ENCODE measurements at regions not wholly inside any gene's neighbourhood (a gene's known extent, or its start where the extent isn't known, plus 50 kb on each side); places are given as distances from the start of the nearest gene placed in this dataset.

DNA sequence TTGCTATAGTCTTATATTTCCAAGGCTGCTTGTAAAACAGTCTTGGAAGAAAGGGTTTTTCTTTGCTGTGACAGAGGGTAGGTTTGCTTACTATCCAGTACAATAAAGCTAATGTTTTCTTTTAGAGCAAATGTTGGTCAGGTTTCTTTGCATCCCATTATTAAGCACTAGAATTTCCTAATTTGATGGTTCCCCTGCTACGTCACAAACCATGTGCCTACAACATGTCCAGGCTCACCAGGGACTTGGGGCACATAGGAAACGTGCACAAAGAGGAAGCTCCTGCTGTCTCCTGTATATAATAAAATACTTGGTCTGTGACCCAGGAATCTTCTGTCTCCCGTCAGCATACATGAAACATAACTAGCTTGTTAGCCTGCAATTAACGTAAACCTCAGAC is 486.3 kb upstream of the LRFN5 start:
- in situ Hi-C loops (cut with HindIII; ENCODE audit: low pct_unique_long_range_greater_than_20kb, low sequenced_read_pairs): no loop called here
- DNase-seq (ENCODE audit: low read depth, low spot score) (no peak), ATAC-seq (no peak)
- Histone ChIP-seq H3K4me1 (ENCODE audit: control insufficient read depth, insufficient read depth, low read length) (no peaks in the 10 kb centered on the region), H3K9me3 (ENCODE audit: control insufficient read depth, insufficient read depth, low read depth, low read length) (no peaks in the 10 kb centered on the region), H3K4me3 (ENCODE audit: low read depth in 2 of 2, low read length in 2 of 2) (no peak overlapping the region), H3K27me3 (ENCODE audit: control insufficient read depth, insufficient read depth, low read length) (no peaks in the 10 kb centered on the region), H3K36me3 (ENCODE audit: control insufficient read depth, insufficient read depth, low read length) (no peaks in the 10 kb centered on the region), H3K27ac (ENCODE audit: low read length) (no peak overlapping the region)
- no TSS peak for BruUV-seq (replicated peaks)
- intact Hi-C loops (cut with micrococcal nuclease; ENCODE audit: unreplicated experiment): no loop called here
- POLR2A ChIA-PET: no interaction called here
- CTCF ChIA-PET: no interaction called here
- TF ChIP-seq, protein P1, sequence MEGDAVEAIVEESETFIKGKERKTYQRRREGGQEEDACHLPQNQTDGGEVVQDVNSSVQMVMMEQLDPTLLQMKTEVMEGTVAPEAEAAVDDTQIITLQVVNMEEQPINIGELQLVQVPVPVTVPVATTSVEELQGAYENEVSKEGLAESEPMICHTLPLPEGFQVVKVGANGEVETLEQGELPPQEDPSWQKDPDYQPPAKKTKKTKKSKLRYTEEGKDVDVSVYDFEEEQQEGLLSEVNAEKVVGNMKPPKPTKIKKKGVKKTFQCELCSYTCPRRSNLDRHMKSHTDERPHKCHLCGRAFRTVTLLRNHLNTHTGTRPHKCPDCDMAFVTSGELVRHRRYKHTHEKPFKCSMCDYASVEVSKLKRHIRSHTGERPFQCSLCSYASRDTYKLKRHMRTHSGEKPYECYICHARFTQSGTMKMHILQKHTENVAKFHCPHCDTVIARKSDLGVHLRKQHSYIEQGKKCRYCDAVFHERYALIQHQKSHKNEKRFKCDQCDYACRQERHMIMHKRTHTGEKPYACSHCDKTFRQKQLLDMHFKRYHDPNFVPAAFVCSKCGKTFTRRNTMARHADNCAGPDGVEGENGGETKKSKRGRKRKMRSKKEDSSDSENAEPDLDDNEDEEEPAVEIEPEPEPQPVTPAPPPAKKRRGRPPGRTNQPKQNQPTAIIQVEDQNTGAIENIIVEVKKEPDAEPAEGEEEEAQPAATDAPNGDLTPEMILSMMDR (IDR thresholded peaks at IDR 0.05): no peak
- TF ChIP-seq POLR2AphosphoS5 (IDR thresholded peaks at IDR 0.05; ENCODE audit: low read depth, low read length) (no peak), TCF7L2 (IDR thresholded peaks at IDR 0.05; ENCODE audit: low read depth, low read length) (no peak), SIN3A (IDR thresholded peaks at IDR 0.05; ENCODE audit: borderline replicate concordance, insufficient read depth, low read depth, low read length) (no peak)
- TF ChIP-seq, protein P2, sequence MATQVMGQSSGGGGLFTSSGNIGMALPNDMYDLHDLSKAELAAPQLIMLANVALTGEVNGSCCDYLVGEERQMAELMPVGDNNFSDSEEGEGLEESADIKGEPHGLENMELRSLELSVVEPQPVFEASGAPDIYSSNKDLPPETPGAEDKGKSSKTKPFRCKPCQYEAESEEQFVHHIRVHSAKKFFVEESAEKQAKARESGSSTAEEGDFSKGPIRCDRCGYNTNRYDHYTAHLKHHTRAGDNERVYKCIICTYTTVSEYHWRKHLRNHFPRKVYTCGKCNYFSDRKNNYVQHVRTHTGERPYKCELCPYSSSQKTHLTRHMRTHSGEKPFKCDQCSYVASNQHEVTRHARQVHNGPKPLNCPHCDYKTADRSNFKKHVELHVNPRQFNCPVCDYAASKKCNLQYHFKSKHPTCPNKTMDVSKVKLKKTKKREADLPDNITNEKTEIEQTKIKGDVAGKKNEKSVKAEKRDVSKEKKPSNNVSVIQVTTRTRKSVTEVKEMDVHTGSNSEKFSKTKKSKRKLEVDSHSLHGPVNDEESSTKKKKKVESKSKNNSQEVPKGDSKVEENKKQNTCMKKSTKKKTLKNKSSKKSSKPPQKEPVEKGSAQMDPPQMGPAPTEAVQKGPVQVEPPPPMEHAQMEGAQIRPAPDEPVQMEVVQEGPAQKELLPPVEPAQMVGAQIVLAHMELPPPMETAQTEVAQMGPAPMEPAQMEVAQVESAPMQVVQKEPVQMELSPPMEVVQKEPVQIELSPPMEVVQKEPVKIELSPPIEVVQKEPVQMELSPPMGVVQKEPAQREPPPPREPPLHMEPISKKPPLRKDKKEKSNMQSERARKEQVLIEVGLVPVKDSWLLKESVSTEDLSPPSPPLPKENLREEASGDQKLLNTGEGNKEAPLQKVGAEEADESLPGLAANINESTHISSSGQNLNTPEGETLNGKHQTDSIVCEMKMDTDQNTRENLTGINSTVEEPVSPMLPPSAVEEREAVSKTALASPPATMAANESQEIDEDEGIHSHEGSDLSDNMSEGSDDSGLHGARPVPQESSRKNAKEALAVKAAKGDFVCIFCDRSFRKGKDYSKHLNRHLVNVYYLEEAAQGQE (IDR thresholded peaks at IDR 0.05; ENCODE audit: insufficient read depth in 1 of 2, low read depth in 2 of 2, low read length in 1 of 2): no peak

DNA sequence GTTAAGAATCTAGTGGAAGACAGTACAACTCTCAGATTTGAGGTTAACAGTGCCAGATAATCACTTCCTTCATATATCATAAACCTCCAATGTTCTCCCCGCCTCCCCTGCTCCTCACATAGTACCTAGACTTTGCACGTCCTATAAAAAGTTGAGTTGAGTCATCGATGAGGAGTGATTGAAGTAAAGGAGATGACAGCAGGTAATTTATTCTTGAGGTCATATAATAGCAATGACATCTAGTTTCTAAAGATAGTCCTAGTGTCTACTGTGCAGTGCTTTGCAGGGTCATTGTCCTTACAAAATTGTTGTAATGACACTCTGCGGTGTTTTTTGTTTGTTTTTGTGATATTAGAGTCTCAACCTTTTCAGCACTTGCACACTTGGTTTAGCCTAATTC is 510.5 kb upstream of the LRFN5 start:
- no TSS peak for BruUV-seq (replicated peaks)
- POLR2A ChIA-PET: no interaction called here
- in situ Hi-C loops (cut with HindIII; ENCODE audit: low pct_unique_long_range_greater_than_20kb, low sequenced_read_pairs) (no loop called here), intact Hi-C loops (cut with micrococcal nuclease; ENCODE audit: unreplicated experiment) (no loop called here)
- Histone ChIP-seq H3K27me3 (ENCODE audit: control insufficient read depth, insufficient read depth, low read length) (no peaks in the 10 kb centered on the region), H3K36me3 (ENCODE audit: control insufficient read depth, insufficient read depth, low read length) (no peaks in the 10 kb centered on the region), H3K9me3 (ENCODE audit: control insufficient read depth, insufficient read depth, low read depth, low read length) (no peaks in the 10 kb centered on the region), H3K4me1 (ENCODE audit: control insufficient read depth, insufficient read depth, low read length) (no peaks in the 10 kb centered on the region), H3K27ac (ENCODE audit: low read length) (no peak overlapping the region), H3K4me3 (ENCODE audit: low read depth in 2 of 2, low read length in 2 of 2) (no peak overlapping the region)
- DNase-seq (ENCODE audit: low read depth, low spot score): no peak
- TF ChIP-seq, protein P1 (IDR thresholded peaks at IDR 0.05): no peak
- TF ChIP-seq TCF7L2 (IDR thresholded peaks at IDR 0.05; ENCODE audit: low read depth, low read length): no peak
- TF ChIP-seq SIN3A (IDR thresholded peaks at IDR 0.05; ENCODE audit: borderline replicate concordance, insufficient read depth, low read depth, low read length): no peak
- TF ChIP-seq, protein P2 (IDR thresholded peaks at IDR 0.05; ENCODE audit: insufficient read depth in 1 of 2, low read depth in 2 of 2, low read length in 1 of 2): no peak
- no peak for TF ChIP-seq POLR2AphosphoS5 (IDR thresholded peaks at IDR 0.05; ENCODE audit: low read depth, low read length)
- no peak for ATAC-seq
- CTCF ChIA-PET: no interaction called here

Data from Panc1 (cell line).